ENCODE measurements at regions not wholly inside any gene's neighbourhood (a gene's known extent, or its start where the extent isn't known, plus 50 kb on each side); places are given as distances from the start of the nearest gene placed in this dataset.

DNA sequence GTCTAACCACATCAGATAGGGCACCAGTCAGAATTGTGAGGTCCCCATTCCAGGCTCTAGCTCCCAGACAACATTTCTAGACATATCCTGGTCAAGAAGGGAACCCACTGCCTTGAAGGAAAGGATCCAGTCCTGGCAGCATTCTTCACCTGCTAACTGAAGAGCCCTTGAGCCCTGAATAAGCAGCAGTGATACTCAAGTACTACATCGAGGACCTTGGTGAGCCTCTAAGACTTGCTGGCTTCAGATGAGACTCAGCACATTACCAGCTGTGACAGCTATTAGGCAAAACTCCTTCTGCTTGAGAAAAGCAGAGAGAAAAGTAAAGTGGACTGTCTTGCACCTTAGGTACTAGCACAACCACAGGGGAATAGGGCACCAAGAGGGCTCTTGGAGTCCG, 205.8 kb upstream of the F9 start:
- TF ChIP-seq, protein P1, sequence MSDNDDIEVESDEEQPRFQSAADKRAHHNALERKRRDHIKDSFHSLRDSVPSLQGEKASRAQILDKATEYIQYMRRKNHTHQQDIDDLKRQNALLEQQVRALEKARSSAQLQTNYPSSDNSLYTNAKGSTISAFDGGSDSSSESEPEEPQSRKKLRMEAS (IDR thresholded peaks at IDR 0.05), result no peak
- TF ChIP-seq, protein P2, sequence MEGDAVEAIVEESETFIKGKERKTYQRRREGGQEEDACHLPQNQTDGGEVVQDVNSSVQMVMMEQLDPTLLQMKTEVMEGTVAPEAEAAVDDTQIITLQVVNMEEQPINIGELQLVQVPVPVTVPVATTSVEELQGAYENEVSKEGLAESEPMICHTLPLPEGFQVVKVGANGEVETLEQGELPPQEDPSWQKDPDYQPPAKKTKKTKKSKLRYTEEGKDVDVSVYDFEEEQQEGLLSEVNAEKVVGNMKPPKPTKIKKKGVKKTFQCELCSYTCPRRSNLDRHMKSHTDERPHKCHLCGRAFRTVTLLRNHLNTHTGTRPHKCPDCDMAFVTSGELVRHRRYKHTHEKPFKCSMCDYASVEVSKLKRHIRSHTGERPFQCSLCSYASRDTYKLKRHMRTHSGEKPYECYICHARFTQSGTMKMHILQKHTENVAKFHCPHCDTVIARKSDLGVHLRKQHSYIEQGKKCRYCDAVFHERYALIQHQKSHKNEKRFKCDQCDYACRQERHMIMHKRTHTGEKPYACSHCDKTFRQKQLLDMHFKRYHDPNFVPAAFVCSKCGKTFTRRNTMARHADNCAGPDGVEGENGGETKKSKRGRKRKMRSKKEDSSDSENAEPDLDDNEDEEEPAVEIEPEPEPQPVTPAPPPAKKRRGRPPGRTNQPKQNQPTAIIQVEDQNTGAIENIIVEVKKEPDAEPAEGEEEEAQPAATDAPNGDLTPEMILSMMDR (IDR thresholded peaks at IDR 0.05 in 2 of 3, conservative IDR thresholded peaks at IDR 0.05 in 1 of 3; ENCODE audit: borderline replicate concordance in 1 of 3, insufficient read depth in 1 of 3, low read depth in 2 of 3, low read length in 2 of 3), result no peak
- TF ChIP-seq JUND (IDR thresholded peaks at IDR 0.05), result no peak

All from HCT116 (cell line).